Adipocyte (in vitro differentiated cells): ENCODE measurements at regions not wholly inside any gene's neighbourhood (a gene's known extent, or its start where the extent isn't known, plus 50 kb on each side); places are given as distances from the start of the nearest gene placed in this dataset.

Source experiments
- DNase-seq: peaks from one replicate; pipeline ENCODE4 v3.0.0-alpha.2; 2015; ENCODE audit warnings: low read depth
- H3K27me3 ChIP-seq: replicated peaks from 2 replicates; pipeline ENCODE4 v1.7.0; 2013; ENCODE audit warnings: mild to moderate bottlenecking, low read length, moderate library complexity; ENCODE audit not compliant: control insufficient read depth, insufficient read depth
- H3K36me3 ChIP-seq: 2 replicates; pipeline ENCODE4 v1.7.0; 2013; ENCODE audit warnings: low read length, mild to moderate bottlenecking, moderate library complexity; ENCODE audit not compliant: control insufficient read depth, insufficient read depth, severe bottlenecking
- H3K4me1 ChIP-seq: 2 replicates; pipeline ENCODE4 v1.7.0; 2013; ENCODE audit warnings: mild to moderate bottlenecking, low read length, moderate library complexity; ENCODE audit not compliant: control insufficient read depth, insufficient read depth
- H3K4me3 ChIP-seq: 2 replicates; pipeline ENCODE4 v1.7.0; 2013; ENCODE audit warnings: mild to moderate bottlenecking, low read length, moderate library complexity
- H3K9ac ChIP-seq: 2 replicates; pipeline ENCODE4 v1.7.0; 2013; ENCODE audit warnings: mild to moderate bottlenecking, low read length, moderate library complexity
- H3K9me3 ChIP-seq: 2 replicates; pipeline ENCODE4 v1.7.0; 2013; ENCODE audit warnings: mild to moderate bottlenecking, low read length, moderate library complexity; ENCODE audit not compliant: control insufficient read depth

GRCh38 chr19:29364224-29364726 is 151.3 kb upstream of the UQCRFS1 start:
- Histone ChIP-seq H3K36me3 (no peaks in the 10 kb centered on the region), H3K27me3 (peaks cover 5% of the 10 kb centered on the region), H3K9ac (no peak overlapping the region), H3K4me3 (no peak overlapping the region), H3K9me3 (peaks cover 6% of the 10 kb centered on the region), H3K4me1 (no peaks in the 10 kb centered on the region)
- no peak for DNase-seq

- peaks cover 5% of the 10 kb centered on the region for H3K27me3 ChIP-seq
- no peaks in the 10 kb centered on the region for H3K4me1 ChIP-seq
- no peak overlapping the region for H3K9ac ChIP-seq
- DNase-seq: no peak
- no peaks in the 10 kb centered on the region for H3K36me3 ChIP-seq
- H3K4me3 ChIP-seq: no peak overlapping the region
- peaks cover 6% of the 10 kb centered on the region for H3K9me3 ChIP-seq
These were observed 152.0 kb upstream of the UQCRFS1 start for GRCh38 chr19:29364999-29365398.

- Histone ChIP-seq H3K27me3 (peaks cover 5% of the 10 kb centered on the region), H3K4me3 (no peak overlapping the region)
These were observed 153.0 kb upstream of the UQCRFS1 start for GRCh38 chr19:29365836-29366417.

GRCh38 chr19:29366757-29367156 is 153.8 kb upstream of the UQCRFS1 start:
- H3K36me3 ChIP-seq: no peaks in the 10 kb centered on the region
- no peak overlapping the region for H3K9ac ChIP-seq
- H3K4me1 ChIP-seq: no peaks in the 10 kb centered on the region
- H3K9me3 ChIP-seq: peaks cover 5% of the 10 kb centered on the region
- peaks cover 5% of the 10 kb centered on the region for H3K27me3 ChIP-seq
- no peak overlapping the region for H3K4me3 ChIP-seq
- DNase-seq: no peak

More at GRCh38 chr19:29365836-29366417, 153.0 kb upstream of the UQCRFS1 start:
- Histone ChIP-seq H3K9ac (no peak overlapping the region), H3K4me1 (no peaks in the 10 kb centered on the region), H3K9me3 (peaks cover 6% of the 10 kb centered on the region), H3K36me3 (no peaks in the 10 kb centered on the region)
- DNase-seq: no peak

GRCh38 chr19:29367791-29368222 is 154.9 kb upstream of the UQCRFS1 start:
- no peaks in the 10 kb centered on the region for H3K9me3 ChIP-seq
- H3K4me1 ChIP-seq: no peaks in the 10 kb centered on the region
- peaks cover 5% of the 10 kb centered on the region for H3K27me3 ChIP-seq
- no peaks in the 10 kb centered on the region for H3K36me3 ChIP-seq
- no peak overlapping the region for H3K9ac ChIP-seq
- H3K4me3 ChIP-seq: no peak overlapping the region
- no peak for DNase-seq

- Histone ChIP-seq H3K9ac (no peak overlapping the region), H3K27me3 (peaks cover 5% of the 10 kb centered on the region), H3K9me3 (no peaks in the 10 kb centered on the region), H3K36me3 (no peaks in the 10 kb centered on the region), H3K4me3 (no peak overlapping the region), H3K4me1 (no peaks in the 10 kb centered on the region)
- DNase-seq: no peak
These were observed 155.5 kb upstream of the VSTM2B start for GRCh38 chr19:29370276-29370675.

GRCh38 chr19:29371251-29372090 is 154.3 kb upstream of the VSTM2B start:
- Histone ChIP-seq H3K4me1 (no peaks in the 10 kb centered on the region), H3K27me3 (peaks cover 5% of the 10 kb centered on the region), H3K4me3 (no peak overlapping the region), H3K36me3 (no peaks in the 10 kb centered on the region), H3K9me3 (no peaks in the 10 kb centered on the region), H3K9ac (no peak overlapping the region)
- no peak for DNase-seq

GRCh38 chr19:29372091-29372415 is 153.7 kb upstream of the VSTM2B start:
- no peaks in the 10 kb centered on the region for H3K9me3 ChIP-seq
- no peak overlapping the region for H3K9ac ChIP-seq
- H3K4me3 ChIP-seq: no peak overlapping the region
- DNase-seq: no peak
- H3K4me1 ChIP-seq: no peaks in the 10 kb centered on the region
- peaks cover 5% of the 10 kb centered on the region for H3K27me3 ChIP-seq
- no peaks in the 10 kb centered on the region for H3K36me3 ChIP-seq

GRCh38 chr19:29372461-29372860 is 153.3 kb upstream of the VSTM2B start:
- Histone ChIP-seq H3K9me3 (no peaks in the 10 kb centered on the region), H3K4me3 (no peak overlapping the region), H3K36me3 (no peaks in the 10 kb centered on the region), H3K9ac (no peak overlapping the region), H3K4me1 (no peaks in the 10 kb centered on the region), H3K27me3 (peaks cover 5% of the 10 kb centered on the region)
- no peak for DNase-seq

- Histone ChIP-seq H3K4me3 (no peak overlapping the region), H3K4me1 (no peaks in the 10 kb centered on the region), H3K36me3 (no peaks in the 10 kb centered on the region), H3K9me3 (no peaks in the 10 kb centered on the region), H3K9ac (no peak overlapping the region), H3K27me3 (no peaks in the 10 kb centered on the region)
- no peak for DNase-seq
These were observed 152.6 kb upstream of the VSTM2B start for GRCh38 chr19:29372921-29373797.
